SU-DHL-6 (cell line): ENCODE measurements at regions not wholly inside any gene's neighbourhood (a gene's known extent, or its start where the extent isn't known, plus 50 kb on each side); places are given as distances from the start of the nearest gene placed in this dataset.
"Not testable (repeated sequence)": the region's sequence is repeated elsewhere in the genome, so short reads cannot be mapped to it uniquely, and the experiment has no call there.

Experiments
- EZH2phosphoT487 ChIP-seq: fragments of 200-600 bp; sonication (generic), shearing (Covaris generic); conservative IDR thresholded peaks from 2 replicates; pipeline ENCODE4 v1.6.1; 2018; ENCODE audit warnings: mild to moderate bottlenecking, antibody characterized with exemption, low read length, moderate library complexity, mixed read lengths
- TF ChIP-seq, protein P1 (sequence below): fragments of 200-600 bp; sonication (generic); IDR thresholded peaks from one replicate; pipeline ENCODE4 v1.5.1; 2017; ENCODE audit warnings: antibody characterized with exemption, mild to moderate bottlenecking, low read length, moderate library complexity; ENCODE audit not compliant: insufficient read depth, poor library complexity, severe bottlenecking

DNA sequence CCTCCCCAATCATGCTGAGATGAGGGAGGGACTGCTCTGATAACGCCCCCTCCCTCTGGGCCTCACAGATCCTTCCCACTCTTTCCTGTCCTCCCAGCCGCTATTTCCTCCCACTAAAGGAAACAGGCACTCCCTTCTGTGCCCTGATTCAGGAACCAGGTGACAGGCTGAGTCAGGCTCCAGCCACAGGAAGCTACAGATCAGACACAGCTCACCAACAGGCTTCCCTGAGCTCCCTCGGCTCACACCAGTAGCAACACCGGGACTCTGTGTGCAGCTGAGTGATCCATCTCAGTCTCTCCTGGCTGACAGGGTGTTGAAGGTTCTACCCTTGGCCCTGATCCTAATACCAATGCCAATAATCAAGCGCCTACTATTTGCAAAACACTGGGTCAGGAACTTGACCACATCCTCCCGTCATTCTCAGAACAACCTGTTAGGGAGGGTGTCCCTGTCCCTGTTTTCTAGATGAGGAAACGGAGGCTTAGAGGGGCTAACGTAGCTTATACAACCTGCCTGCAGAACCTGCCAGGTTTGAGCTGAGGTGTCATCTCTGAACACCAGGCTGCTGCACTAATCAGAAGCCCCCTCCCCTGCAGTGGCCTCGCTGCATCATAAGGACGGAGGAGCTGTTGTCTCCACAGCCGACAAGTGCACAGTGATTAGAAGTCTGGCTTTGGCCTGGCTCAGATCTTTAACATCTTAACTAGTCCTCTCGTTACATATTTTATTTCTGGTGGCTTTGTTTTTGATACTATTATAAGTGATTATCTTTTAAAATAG lies 126.3 kb downstream of the LRRC37A3 start:
- TF ChIP-seq, protein P1, sequence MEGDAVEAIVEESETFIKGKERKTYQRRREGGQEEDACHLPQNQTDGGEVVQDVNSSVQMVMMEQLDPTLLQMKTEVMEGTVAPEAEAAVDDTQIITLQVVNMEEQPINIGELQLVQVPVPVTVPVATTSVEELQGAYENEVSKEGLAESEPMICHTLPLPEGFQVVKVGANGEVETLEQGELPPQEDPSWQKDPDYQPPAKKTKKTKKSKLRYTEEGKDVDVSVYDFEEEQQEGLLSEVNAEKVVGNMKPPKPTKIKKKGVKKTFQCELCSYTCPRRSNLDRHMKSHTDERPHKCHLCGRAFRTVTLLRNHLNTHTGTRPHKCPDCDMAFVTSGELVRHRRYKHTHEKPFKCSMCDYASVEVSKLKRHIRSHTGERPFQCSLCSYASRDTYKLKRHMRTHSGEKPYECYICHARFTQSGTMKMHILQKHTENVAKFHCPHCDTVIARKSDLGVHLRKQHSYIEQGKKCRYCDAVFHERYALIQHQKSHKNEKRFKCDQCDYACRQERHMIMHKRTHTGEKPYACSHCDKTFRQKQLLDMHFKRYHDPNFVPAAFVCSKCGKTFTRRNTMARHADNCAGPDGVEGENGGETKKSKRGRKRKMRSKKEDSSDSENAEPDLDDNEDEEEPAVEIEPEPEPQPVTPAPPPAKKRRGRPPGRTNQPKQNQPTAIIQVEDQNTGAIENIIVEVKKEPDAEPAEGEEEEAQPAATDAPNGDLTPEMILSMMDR: not testable (repeated sequence)
- TF ChIP-seq EZH2phosphoT487: not testable (repeated sequence)
